RWPE2 (cell line): ENCODE measurements at regions not wholly inside any gene's neighbourhood (a gene's known extent, or its start where the extent isn't known, plus 50 kb on each side); places are given as distances from the start of the nearest gene placed in this dataset.

ENCODE experiments used
- ATAC-seq: fragments of 200-7000 bp; cut with Tn5 transposase; 3 replicates; pipeline ENCODE4 v1.9.1; 2021; ENCODE audit warnings: low read depth
- DNase-seq: peaks from one replicate; pipeline ENCODE4 v3.0.0-alpha.2; 2020; ENCODE audit warnings: low spot score
- H3K27ac ChIP-seq: fragments of 450-650 bp; 2 replicates; pipeline ENCODE4 v1.5.1; 2017; ENCODE audit warnings: mild to moderate bottlenecking; ENCODE audit not compliant: poor library complexity, severe bottlenecking
- H3K27me3 ChIP-seq: fragments of 250-450 bp; sonication (Bioruptor Pico); 2 replicates; pipeline ENCODE4 v1.5.1; 2021; ENCODE audit warnings: mild to moderate bottlenecking, moderate library complexity; ENCODE audit not compliant: insufficient read depth, poor library complexity, severe bottlenecking
- H3K36me3 ChIP-seq: fragments of 250-450 bp; sonication (Bioruptor Pico); 2 replicates; pipeline ENCODE4 v1.5.1; 2020; ENCODE audit warnings: low read depth, mild to moderate bottlenecking, moderate library complexity
- H3K4me1 ChIP-seq: fragments of 250-450 bp; sonication (Bioruptor Pico); 2 replicates; pipeline ENCODE4 v1.5.1; 2021; ENCODE audit warnings: mild to moderate bottlenecking, moderate library complexity; ENCODE audit not compliant: insufficient read depth, poor library complexity, severe bottlenecking
- H3K4me3 ChIP-seq: fragments of 250-450 bp; sonication (Bioruptor Pico); 2 replicates; pipeline ENCODE4 v1.5.1; 2021; ENCODE audit warnings: mild to moderate bottlenecking, moderate library complexity; ENCODE audit not compliant: severe bottlenecking
- H3K9me3 ChIP-seq: fragments of 250-450 bp; sonication (Bioruptor Pico); 2 replicates; pipeline ENCODE4 v1.5.1; 2021; ENCODE audit warnings: mild to moderate bottlenecking, moderate library complexity; ENCODE audit not compliant: severe bottlenecking
- CTCF ChIP-seq: fragments of 450-650 bp; IDR thresholded peaks from one replicate; pipeline ENCODE4 v1.5.1; 2017; ENCODE audit warnings: mild to moderate bottlenecking, moderate library complexity; ENCODE audit not compliant: poor library complexity, severe bottlenecking

GRCh38 chr5:8693341-8693844 is 824.4 kb downstream of the MTRR start:
- no peak for TF ChIP-seq CTCF
- Histone ChIP-seq H3K36me3 (no peaks in the 10 kb centered on the region), H3K27ac (no peak overlapping the region), H3K4me3 (no peak overlapping the region), H3K4me1 (no peaks in the 10 kb centered on the region), H3K27me3 (peaks cover 32% of the 10 kb centered on the region), H3K9me3 (no peaks in the 10 kb centered on the region)
- ATAC-seq (no peak), DNase-seq (no peak)

GRCh38 chr5:8694545-8694944 is 825.6 kb downstream of the MTRR start:
- H3K27me3 ChIP-seq, result peaks cover 32% of the 10 kb centered on the region

GRCh38 chr5:8695902-8696845 is 827.2 kb downstream of the MTRR start:
- H3K9me3 ChIP-seq, result no peaks in the 10 kb centered on the region
- ATAC-seq, result no peak
- H3K4me1 ChIP-seq, result no peaks in the 10 kb centered on the region
- peaks cover 28% of the 10 kb centered on the region for H3K27me3 ChIP-seq
- no peak for DNase-seq
- TF ChIP-seq CTCF, result no peak
- no peak overlapping the region for H3K27ac ChIP-seq
- no peaks in the 10 kb centered on the region for H3K36me3 ChIP-seq
- H3K4me3 ChIP-seq, result no peak overlapping the region

More at GRCh38 chr5:8694545-8694944, 825.6 kb downstream of the MTRR start:
- Histone ChIP-seq H3K4me1 (no peaks in the 10 kb centered on the region), H3K27ac (no peak overlapping the region), H3K4me3 (no peak overlapping the region), H3K9me3 (no peaks in the 10 kb centered on the region), H3K36me3 (no peaks in the 10 kb centered on the region)
- ATAC-seq (no peak), DNase-seq (no peak)
- no peak for TF ChIP-seq CTCF

- no peak overlapping the region for H3K27ac ChIP-seq
Measured at GRCh38 chr5:8700222-8700621, 831.3 kb downstream of the MTRR start.

More at GRCh38 chr5:8700222-8700621, 831.3 kb downstream of the MTRR start:
- DNase-seq (no peak), ATAC-seq (no peak)
- H3K27me3 ChIP-seq, result peaks cover 7% of the 10 kb centered on the region
- no peaks in the 10 kb centered on the region for H3K9me3 ChIP-seq
- no peak overlapping the region for H3K4me3 ChIP-seq
- H3K36me3 ChIP-seq, result no peaks in the 10 kb centered on the region
- no peak for TF ChIP-seq CTCF
- no peaks in the 10 kb centered on the region for H3K4me1 ChIP-seq
